GM11168 (cell line): ENCODE measurements at regions not wholly inside any gene's neighbourhood (a gene's known extent, or its start where the extent isn't known, plus 50 kb on each side); places are given as distances from the start of the nearest gene placed in this dataset.

Source experiments
- in situ Hi-C: fragments of 300-500 bp; cut with MboI; formaldehyde crosslinking; loops from one replicate; pipeline ENCODE4 v1.12.0; 2022; ENCODE audit warnings: low sequenced_read_pairs; ENCODE audit not compliant: unreplicated experiment

- in situ Hi-C loops: no loop called here
Measured at GRCh38 chr12:84807249-84807648, 105.3 kb downstream of the SLC6A15 start.

GRCh38 chr12:84805474-84805858 is 107.1 kb downstream of the SLC6A15 start:
- in situ Hi-C loops: no loop called here

- in situ Hi-C loops: no loop called here
Measured at GRCh38 chr12:84804691-84805473, 107.7 kb downstream of the SLC6A15 start.

- in situ Hi-C loops: no loop called here
Measured at GRCh38 chr12:84803661-84804060, 108.9 kb downstream of the SLC6A15 start.

GRCh38 chr12:84802161-84802560 is 110.4 kb downstream of the SLC6A15 start:
- in situ Hi-C loops: no loop called here

GRCh38 chr12:84793558-84794367 is 118.8 kb downstream of the SLC6A15 start:
- in situ Hi-C loops: no loop called here

GRCh38 chr12:84791444-84791843 is 121.2 kb downstream of the SLC6A15 start:
- in situ Hi-C loops: no loop called here

GRCh38 chr12:84789184-84789583 is 123.4 kb downstream of the SLC6A15 start:
- in situ Hi-C loops: no loop called here

GRCh38 chr12:84787253-84787652 is 125.3 kb downstream of the SLC6A15 start:
- in situ Hi-C loops: no loop called here

GRCh38 chr12:84786622-84787021 is 126.0 kb downstream of the SLC6A15 start:
- in situ Hi-C loops: no loop called here

GRCh38 chr12:84785951-84786350 is 126.6 kb downstream of the SLC6A15 start:
- in situ Hi-C loops: no loop called here

GRCh38 chr12:84785281-84785680 is 127.3 kb downstream of the SLC6A15 start:
- in situ Hi-C loops: no loop called here

GRCh38 chr12:84779169-84779568 is 133.4 kb downstream of the SLC6A15 start:
- in situ Hi-C loops: no loop called here

- in situ Hi-C loops: no loop called here
Measured at GRCh38 chr12:84772281-84772680, 140.3 kb downstream of the SLC6A15 start.

GRCh38 chr12:84767079-84767478 is 145.5 kb downstream of the SLC6A15 start:
- in situ Hi-C loops: no loop called here

- in situ Hi-C loops: no loop called here
Measured at GRCh38 chr12:84766375-84766774, 146.2 kb downstream of the SLC6A15 start.

GRCh38 chr12:84764001-84764400 is 148.6 kb downstream of the SLC6A15 start:
- in situ Hi-C loops: no loop called here

GRCh38 chr12:84763107-84763506 is 149.5 kb downstream of the SLC6A15 start:
- in situ Hi-C loops: no loop called here

- in situ Hi-C loops: no loop called here
Measured at GRCh38 chr12:84760091-84760865, 152.3 kb downstream of the SLC6A15 start.

- in situ Hi-C loops: no loop called here
Measured at GRCh38 chr12:84757978-84758377, 154.6 kb downstream of the SLC6A15 start.

GRCh38 chr12:84756961-84757360 is 155.6 kb downstream of the SLC6A15 start:
- in situ Hi-C loops: no loop called here
